SU-DHL-6 (cell line): ENCODE measurements at regions not wholly inside any gene's neighbourhood (a gene's known extent, or its start where the extent isn't known, plus 50 kb on each side); places are given as distances from the start of the nearest gene placed in this dataset.

Source experiments
- H2AFZ ChIP-seq: fragments of 200-600 bp; sonication (generic); 2 replicates; pipeline ENCODE4 v1.6.1; 2014; ENCODE audit warnings: low read depth, mild to moderate bottlenecking, moderate library complexity, mixed read lengths, antibody characterized with exemption, low read length; ENCODE audit not compliant: severe bottlenecking
- H3F3A ChIP-seq: fragments of 200-600 bp; shearing (Covaris generic); 2 replicates; pipeline ENCODE4 v1.6.0; 2016; ENCODE audit warnings: antibody characterized with exemption, mild to moderate bottlenecking; ENCODE audit not compliant: insufficient read depth
- H3K27ac ChIP-seq: fragments of 200-600 bp; sonication (generic); 2 replicates; pipeline ENCODE4 v1.5.1; 2016; ENCODE audit warnings: low read depth, mild to moderate bottlenecking, low read length, moderate library complexity, mixed read lengths
- H3K27me3 ChIP-seq: fragments of 200-600 bp; sonication (generic), shearing (Covaris generic); 2 replicates; pipeline ENCODE4 v1.6.0; 2014; ENCODE audit warnings: mild to moderate bottlenecking, low read length
- H3K36me3 ChIP-seq: fragments of 200-600 bp; sonication (generic); 2 replicates; pipeline ENCODE4 v1.6.1; 2014; ENCODE audit warnings: mild to moderate bottlenecking, low read length, mixed read lengths
- H3K4me2 ChIP-seq: fragments of 300-600, 200-600 bp; shearing (Covaris generic), sonication (generic); 2 replicates; pipeline ENCODE4 v1.6.0; 2014; ENCODE audit warnings: low read length, low read depth, mild to moderate bottlenecking; ENCODE audit not compliant: poor library complexity, severe bottlenecking
- H3K4me3 ChIP-seq: fragments of 200-600 bp; sonication (generic); 2 replicates; pipeline ENCODE4 v1.5.1; 2014; ENCODE audit warnings: antibody characterized with exemption, low read length, mild to moderate bottlenecking, mixed read lengths; ENCODE audit not compliant: insufficient read depth, poor library complexity, severe bottlenecking
- H3K79me2 ChIP-seq: fragments of 200-600 bp; sonication (generic); 2 replicates; pipeline ENCODE4 v1.6.1; 2014; ENCODE audit warnings: mild to moderate bottlenecking, low read length, moderate library complexity; ENCODE audit not compliant: insufficient read depth
- H3K9ac ChIP-seq: fragments of 200-600 bp; sonication (generic); 2 replicates; pipeline ENCODE4 v1.7.0; 2014; ENCODE audit warnings: mild to moderate bottlenecking, low read length
- H3K9me2 ChIP-seq: fragments of 200-600 bp; sonication (generic); replicated peaks from 2 replicates; pipeline ENCODE4 v1.6.1; 2014; ENCODE audit warnings: low read length; ENCODE audit not compliant: insufficient read depth
- H3K9me3 ChIP-seq: fragments of 200-600 bp; sonication (generic); 2 replicates; pipeline ENCODE4 v1.6.1; 2014; ENCODE audit warnings: low read length, mixed read lengths; ENCODE audit not compliant: insufficient read depth
- H4K20me1 ChIP-seq: fragments of 200-600 bp; sonication (generic); 2 replicates; pipeline ENCODE4 v1.6.1; 2014; ENCODE audit warnings: low read depth, mild to moderate bottlenecking, antibody characterized with exemption, low read length, moderate library complexity, mixed read lengths
- CTCF ChIP-seq: fragments of 200-600 bp; sonication (generic); IDR thresholded peaks from one replicate; pipeline ENCODE4 v1.5.1; 2017; ENCODE audit warnings: antibody characterized with exemption, mild to moderate bottlenecking, low read length, moderate library complexity; ENCODE audit not compliant: insufficient read depth, poor library complexity, severe bottlenecking
- EZH2phosphoT487 ChIP-seq: fragments of 200-600 bp; sonication (generic), shearing (Covaris generic); conservative IDR thresholded peaks from 2 replicates; pipeline ENCODE4 v1.6.1; 2018; ENCODE audit warnings: mild to moderate bottlenecking, antibody characterized with exemption, low read length, moderate library complexity, mixed read lengths

- no peak for TF ChIP-seq EZH2phosphoT487
- no peak for TF ChIP-seq CTCF
- Histone ChIP-seq H3F3A (no peaks in the 10 kb centered on the region), H3K9ac (no peak overlapping the region)
Measured at GRCh38 chrX:69068301-69069085, 96.8 kb downstream of the PJA1 start.

GRCh38 chrX:69067841-69068240 is 97.4 kb downstream of the PJA1 start:
- Histone ChIP-seq H3K79me2 (no peaks in the 10 kb centered on the region), H3F3A (no peaks in the 10 kb centered on the region), H3K9ac (no peak overlapping the region), H4K20me1 (no peaks in the 10 kb centered on the region), H3K4me3 (no peak overlapping the region), H3K27me3 (no peaks in the 10 kb centered on the region), H3K4me2 (no peak overlapping the region), H3K9me2 (no peaks in the 10 kb centered on the region), H3K27ac (no peak overlapping the region), H3K36me3 (no peaks in the 10 kb centered on the region), H3K9me3 (no peaks in the 10 kb centered on the region), H2AFZ (no peak overlapping the region)
- TF ChIP-seq CTCF = no peak
- TF ChIP-seq EZH2phosphoT487 = no peak

More at GRCh38 chrX:69068301-69069085, 96.8 kb downstream of the PJA1 start:
- no peaks in the 10 kb centered on the region for H3K79me2 ChIP-seq
- H4K20me1 ChIP-seq = no peaks in the 10 kb centered on the region
- H3K36me3 ChIP-seq = no peaks in the 10 kb centered on the region
- H3K27me3 ChIP-seq = no peaks in the 10 kb centered on the region
- H3K4me2 ChIP-seq = no peak overlapping the region
- H2AFZ ChIP-seq = no peak overlapping the region
- no peak overlapping the region for H3K4me3 ChIP-seq
- no peaks in the 10 kb centered on the region for H3K9me2 ChIP-seq
- no peaks in the 10 kb centered on the region for H3K9me3 ChIP-seq
- H3K27ac ChIP-seq = no peak overlapping the region

GRCh38 chrX:69066966-69067525 is 98.2 kb downstream of the PJA1 start:
- Histone ChIP-seq H3K4me2 (no peak overlapping the region), H3F3A (no peaks in the 10 kb centered on the region), H3K79me2 (no peaks in the 10 kb centered on the region), H3K27me3 (no peaks in the 10 kb centered on the region), H3K27ac (no peak overlapping the region), H2AFZ (no peak overlapping the region), H3K9ac (no peak overlapping the region), H3K9me3 (no peaks in the 10 kb centered on the region), H4K20me1 (no peaks in the 10 kb centered on the region), H3K4me3 (no peak overlapping the region), H3K36me3 (no peaks in the 10 kb centered on the region), H3K9me2 (no peaks in the 10 kb centered on the region)
- no peak for TF ChIP-seq CTCF
- TF ChIP-seq EZH2phosphoT487 = no peak
